ENCODE measurements at regions not wholly inside any gene's neighbourhood (a gene's known extent, or its start where the extent isn't known, plus 50 kb on each side); places are given as distances from the start of the nearest gene placed in this dataset.

DNA sequence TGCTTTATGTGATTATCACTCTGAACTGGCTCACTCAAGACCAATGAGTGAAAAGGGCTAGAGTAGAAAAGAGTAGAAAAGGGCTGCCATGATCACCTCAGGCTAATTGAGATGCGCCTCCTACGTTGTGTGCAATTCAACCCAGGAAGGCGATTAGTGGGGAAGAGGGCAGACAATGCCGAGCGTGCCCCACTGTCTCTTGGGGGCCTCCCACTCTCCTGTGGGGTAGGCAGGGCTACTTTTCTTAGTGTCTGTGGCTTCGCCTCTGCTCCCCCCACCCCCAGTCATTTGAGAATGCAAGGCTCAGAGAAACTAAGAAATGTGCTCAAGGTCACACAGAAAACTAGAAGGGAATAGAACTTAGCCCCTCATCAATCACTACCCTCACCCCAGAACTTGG lies 57.7 kb upstream of the RASD2 start:
- Histone ChIP-seq H3K4me1 (ENCODE audit: insufficient read depth, low read length, poor library complexity, severe bottlenecking) (peaks cover 11% of the 10 kb centered on the region), H3K9me2 (ENCODE audit: insufficient read depth, low read length) (no peaks in the 10 kb centered on the region), H4K20me1 (ENCODE audit: insufficient read depth, low read length) (no peaks in the 10 kb centered on the region), H3K4me3 (ENCODE audit: low read depth, low read length, poor library complexity, severe bottlenecking) (no peak overlapping the region), H3K4me2 (ENCODE audit: low read length) (no peak overlapping the region), H3K79me2 (ENCODE audit: insufficient read depth, low read depth, low read length) (no peaks in the 10 kb centered on the region), H3K36me3 (ENCODE audit: insufficient read depth, low read length) (no peaks in the 10 kb centered on the region), H3K9me3 (ENCODE audit: low read length) (no peaks in the 10 kb centered on the region), H3K27ac (ENCODE audit: low read depth, low read length, poor library complexity, severe bottlenecking) (no peak overlapping the region), H2AFZ (ENCODE audit: low read length) (no peak overlapping the region)
- DNase-seq (ENCODE audit: low spot score): no peak
- BruUV-seq (replicated peaks): no TSS peak
- TF ChIP-seq, protein P1, sequence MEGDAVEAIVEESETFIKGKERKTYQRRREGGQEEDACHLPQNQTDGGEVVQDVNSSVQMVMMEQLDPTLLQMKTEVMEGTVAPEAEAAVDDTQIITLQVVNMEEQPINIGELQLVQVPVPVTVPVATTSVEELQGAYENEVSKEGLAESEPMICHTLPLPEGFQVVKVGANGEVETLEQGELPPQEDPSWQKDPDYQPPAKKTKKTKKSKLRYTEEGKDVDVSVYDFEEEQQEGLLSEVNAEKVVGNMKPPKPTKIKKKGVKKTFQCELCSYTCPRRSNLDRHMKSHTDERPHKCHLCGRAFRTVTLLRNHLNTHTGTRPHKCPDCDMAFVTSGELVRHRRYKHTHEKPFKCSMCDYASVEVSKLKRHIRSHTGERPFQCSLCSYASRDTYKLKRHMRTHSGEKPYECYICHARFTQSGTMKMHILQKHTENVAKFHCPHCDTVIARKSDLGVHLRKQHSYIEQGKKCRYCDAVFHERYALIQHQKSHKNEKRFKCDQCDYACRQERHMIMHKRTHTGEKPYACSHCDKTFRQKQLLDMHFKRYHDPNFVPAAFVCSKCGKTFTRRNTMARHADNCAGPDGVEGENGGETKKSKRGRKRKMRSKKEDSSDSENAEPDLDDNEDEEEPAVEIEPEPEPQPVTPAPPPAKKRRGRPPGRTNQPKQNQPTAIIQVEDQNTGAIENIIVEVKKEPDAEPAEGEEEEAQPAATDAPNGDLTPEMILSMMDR (conservative IDR thresholded peaks at IDR 0.05; ENCODE audit: low read length): no peak
- no peak for TF ChIP-seq EZH2phosphoT487 (IDR thresholded peaks at IDR 0.05; ENCODE audit: borderline replicate concordance, low read depth, low read length)
- intact Hi-C loops (cut with micrococcal nuclease; ENCODE audit: unreplicated experiment): no loop called here
- CTCF ChIA-PET (ENCODE audit: unreplicated experiment): no interaction called here
- POLR2A ChIA-PET: interaction anchor here (0.6 kb wide), 1 partner anchor 87 kb away, joined by 4 read pairs; no protein-coding TSS in a partner anchor

GRCh38 chr22:35483730-35484129 lies 56.9 kb upstream of the RASD2 start:
- Histone ChIP-seq H3K9me3 (ENCODE audit: low read length) (no peaks in the 10 kb centered on the region), H3K9me2 (ENCODE audit: insufficient read depth, low read length) (no peaks in the 10 kb centered on the region), H4K20me1 (ENCODE audit: insufficient read depth, low read length) (no peaks in the 10 kb centered on the region), H2AFZ (ENCODE audit: low read length) (no peak overlapping the region), H3K27ac (ENCODE audit: low read depth, low read length, poor library complexity, severe bottlenecking) (no peak overlapping the region), H3K4me1 (ENCODE audit: insufficient read depth, low read length, poor library complexity, severe bottlenecking) (peaks cover 11% of the 10 kb centered on the region), H3K36me3 (ENCODE audit: insufficient read depth, low read length) (no peaks in the 10 kb centered on the region), H3K4me3 (ENCODE audit: low read depth, low read length, poor library complexity, severe bottlenecking) (no peak overlapping the region), H3K79me2 (ENCODE audit: insufficient read depth, low read depth, low read length) (no peaks in the 10 kb centered on the region), H3K4me2 (ENCODE audit: low read length) (no peak overlapping the region)
- BruUV-seq (replicated peaks): no TSS peak
- no peak for TF ChIP-seq EZH2phosphoT487 (IDR thresholded peaks at IDR 0.05; ENCODE audit: borderline replicate concordance, low read depth, low read length)
- TF ChIP-seq, protein P1 (conservative IDR thresholded peaks at IDR 0.05; ENCODE audit: low read length): no peak
- DNase-seq (ENCODE audit: low spot score): no peak
- ChIA-PET POLR2A (interaction anchor here (0.5 to 0.6 kb wide), 2 partner anchors 88 to 512 kb away, joined by 3 to 4 read pairs; no protein-coding TSS in a partner anchor), CTCF (ENCODE audit: unreplicated experiment) (no interaction called here)
- intact Hi-C loops (cut with micrococcal nuclease; ENCODE audit: unreplicated experiment): no loop called here

DNA sequence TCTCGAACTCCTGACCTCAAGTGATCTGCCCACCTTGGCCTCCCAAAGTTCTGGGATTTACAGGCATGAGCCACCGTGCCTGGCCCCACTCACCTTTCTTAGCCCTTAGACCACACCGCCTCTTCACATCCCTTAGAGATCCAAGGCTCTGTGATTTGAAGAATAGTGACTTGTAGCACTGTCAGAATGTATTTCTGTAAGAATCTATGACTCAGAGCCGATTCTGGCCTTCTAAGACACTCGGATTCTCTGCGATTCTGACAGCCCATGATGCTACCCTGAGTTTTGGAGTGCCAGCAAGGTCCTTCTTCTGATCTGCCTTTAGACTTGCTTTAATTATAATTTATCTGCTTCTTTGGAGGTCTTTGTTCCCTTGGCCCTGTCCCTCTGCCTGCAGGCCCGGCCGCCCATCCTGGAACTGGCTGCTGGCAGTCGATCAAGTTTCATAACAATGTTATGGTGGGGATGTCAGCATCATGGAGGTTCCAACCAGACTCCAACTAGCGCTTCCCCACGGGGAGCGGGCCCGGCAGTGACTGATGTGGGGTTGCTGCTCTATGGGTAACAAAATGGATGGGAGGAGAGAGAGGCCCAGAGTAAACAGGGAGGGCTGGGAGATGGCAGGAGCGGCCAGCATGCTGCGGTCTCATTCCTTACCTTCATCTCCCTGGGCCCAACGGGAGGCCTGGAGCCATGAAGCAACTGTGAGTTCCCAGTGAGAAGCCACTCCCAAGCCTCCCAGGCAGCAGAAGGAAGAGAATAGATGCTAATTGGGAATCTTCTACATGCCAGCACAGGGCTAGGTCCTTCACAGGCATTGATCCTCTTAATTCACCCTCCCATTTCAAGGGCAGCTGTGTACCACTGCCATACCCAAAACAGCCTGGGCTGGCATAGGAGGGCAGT lies 55.7 kb upstream of the RASD2 start:
- H4K20me1 ChIP-seq (ENCODE audit: insufficient read depth, low read length): no peaks in the 10 kb centered on the region
- POLR2A ChIA-PET: no interaction called here
- H2AFZ ChIP-seq (ENCODE audit: low read length): no peak overlapping the region
- H3K9me3 ChIP-seq (ENCODE audit: low read length): no peaks in the 10 kb centered on the region
- no peaks in the 10 kb centered on the region for H3K79me2 ChIP-seq (ENCODE audit: insufficient read depth, low read depth, low read length)
- no peak overlapping the region for H3K27ac ChIP-seq (ENCODE audit: low read depth, low read length, poor library complexity, severe bottlenecking)
- H3K9me2 ChIP-seq (ENCODE audit: insufficient read depth, low read length): no peaks in the 10 kb centered on the region
- no peak overlapping the region for H3K4me3 ChIP-seq (ENCODE audit: low read depth, low read length, poor library complexity, severe bottlenecking)
- CTCF ChIA-PET (ENCODE audit: unreplicated experiment): no interaction called here
- no peaks in the 10 kb centered on the region for H3K36me3 ChIP-seq (ENCODE audit: insufficient read depth, low read length)
- H3K4me2 ChIP-seq (ENCODE audit: low read length): no peak overlapping the region
- intact Hi-C loops (cut with micrococcal nuclease; ENCODE audit: unreplicated experiment): no loop called here
- peaks cover 9% of the 10 kb centered on the region for H3K4me1 ChIP-seq (ENCODE audit: insufficient read depth, low read length, poor library complexity, severe bottlenecking)
- DNase-seq (ENCODE audit: low spot score): no peak
- TF ChIP-seq, protein P1 (conservative IDR thresholded peaks at IDR 0.05; ENCODE audit: low read length): no peak
- TF ChIP-seq EZH2phosphoT487 (IDR thresholded peaks at IDR 0.05; ENCODE audit: borderline replicate concordance, low read depth, low read length): no peak
- no TSS peak for BruUV-seq (replicated peaks)
